AG04450 (cell line): ENCODE measurements at regions not wholly inside any gene's neighbourhood (a gene's known extent, or its start where the extent isn't known, plus 50 kb on each side); places are given as distances from the start of the nearest gene placed in this dataset.

ENCODE experiments used
- CTCF ChIA-PET: fragments of 300-600, 350-600 bp; formaldehyde crosslinking; extraction: SDS; loops from one replicate; lab custom pipeline; 2022; ENCODE audit warnings: antibody characterized with exemption, inconsistent platforms; lab: Charles Lee
- POLR2A ChIA-PET: fragments of 350-600 bp; formaldehyde crosslinking; extraction: SDS; loops from one replicate; lab custom pipeline; 2021; ENCODE audit warnings: antibody characterized with exemption, inconsistent platforms; lab: Yijun Ruan, JAX
- DNase-seq: peaks from one replicate; pipeline ENCODE4 v3.0.0-alpha.2; 2011; ENCODE audit warnings: low read depth, low spot score
- H3K27ac ChIP-seq: one replicate; pipeline ENCODE4 v1.5.1; 2012; ENCODE audit warnings: low read depth, low read length, control low read depth
- H3K27me3 ChIP-seq: one replicate; pipeline ENCODE4 v1.6.0; 2012; ENCODE audit warnings: low read length; ENCODE audit not compliant: control insufficient read depth, insufficient read depth
- H3K4me3 ChIP-seq: 2 replicates; pipeline ENCODE4 v1.5.1; 2011; ENCODE audit warnings: mild to moderate bottlenecking, low read depth, low read length, control low read depth
- H3K9me3 ChIP-seq: 2 replicates; pipeline ENCODE4 v1.5.1; 2012; ENCODE audit warnings: low read length; ENCODE audit not compliant: control insufficient read depth, insufficient read depth
- TF ChIP-seq, protein P1 (sequence below): IDR thresholded peaks from 2 replicates; pipeline ENCODE4 v1.5.1; 2011; ENCODE audit warnings: low read depth, low read length, control low read depth, inconsistent platforms

GRCh38 chr2:7952046-7952745 is 729.7 kb upstream of the ID2 start:
- H3K27ac ChIP-seq = no peak overlapping the region
- CTCF ChIA-PET = no interaction called here
- H3K4me3 ChIP-seq = no peak overlapping the region
- TF ChIP-seq, protein P1, sequence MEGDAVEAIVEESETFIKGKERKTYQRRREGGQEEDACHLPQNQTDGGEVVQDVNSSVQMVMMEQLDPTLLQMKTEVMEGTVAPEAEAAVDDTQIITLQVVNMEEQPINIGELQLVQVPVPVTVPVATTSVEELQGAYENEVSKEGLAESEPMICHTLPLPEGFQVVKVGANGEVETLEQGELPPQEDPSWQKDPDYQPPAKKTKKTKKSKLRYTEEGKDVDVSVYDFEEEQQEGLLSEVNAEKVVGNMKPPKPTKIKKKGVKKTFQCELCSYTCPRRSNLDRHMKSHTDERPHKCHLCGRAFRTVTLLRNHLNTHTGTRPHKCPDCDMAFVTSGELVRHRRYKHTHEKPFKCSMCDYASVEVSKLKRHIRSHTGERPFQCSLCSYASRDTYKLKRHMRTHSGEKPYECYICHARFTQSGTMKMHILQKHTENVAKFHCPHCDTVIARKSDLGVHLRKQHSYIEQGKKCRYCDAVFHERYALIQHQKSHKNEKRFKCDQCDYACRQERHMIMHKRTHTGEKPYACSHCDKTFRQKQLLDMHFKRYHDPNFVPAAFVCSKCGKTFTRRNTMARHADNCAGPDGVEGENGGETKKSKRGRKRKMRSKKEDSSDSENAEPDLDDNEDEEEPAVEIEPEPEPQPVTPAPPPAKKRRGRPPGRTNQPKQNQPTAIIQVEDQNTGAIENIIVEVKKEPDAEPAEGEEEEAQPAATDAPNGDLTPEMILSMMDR = no peak
- no peaks in the 10 kb centered on the region for H3K27me3 ChIP-seq
- no peak for DNase-seq
- H3K9me3 ChIP-seq = no peaks in the 10 kb centered on the region
- POLR2A ChIA-PET = no interaction called here

- CTCF ChIA-PET = no interaction called here
- Histone ChIP-seq H3K27me3 (no peaks in the 10 kb centered on the region), H3K9me3 (no peaks in the 10 kb centered on the region), H3K27ac (no peak overlapping the region), H3K4me3 (no peak overlapping the region)
- no peak for DNase-seq
- POLR2A ChIA-PET = no interaction called here
- TF ChIP-seq, protein P1 = no peak
Measured at GRCh38 chr2:7953195-7953594, 728.7 kb upstream of the ID2 start.

GRCh38 chr2:7954234-7954633 is 727.6 kb upstream of the ID2 start:
- Histone ChIP-seq H3K4me3 (no peak overlapping the region), H3K27me3 (no peaks in the 10 kb centered on the region), H3K9me3 (no peaks in the 10 kb centered on the region), H3K27ac (no peak overlapping the region)
- ChIA-PET CTCF (no interaction called here), POLR2A (no interaction called here)
- no peak for DNase-seq
- TF ChIP-seq, protein P1 = no peak

DNA sequence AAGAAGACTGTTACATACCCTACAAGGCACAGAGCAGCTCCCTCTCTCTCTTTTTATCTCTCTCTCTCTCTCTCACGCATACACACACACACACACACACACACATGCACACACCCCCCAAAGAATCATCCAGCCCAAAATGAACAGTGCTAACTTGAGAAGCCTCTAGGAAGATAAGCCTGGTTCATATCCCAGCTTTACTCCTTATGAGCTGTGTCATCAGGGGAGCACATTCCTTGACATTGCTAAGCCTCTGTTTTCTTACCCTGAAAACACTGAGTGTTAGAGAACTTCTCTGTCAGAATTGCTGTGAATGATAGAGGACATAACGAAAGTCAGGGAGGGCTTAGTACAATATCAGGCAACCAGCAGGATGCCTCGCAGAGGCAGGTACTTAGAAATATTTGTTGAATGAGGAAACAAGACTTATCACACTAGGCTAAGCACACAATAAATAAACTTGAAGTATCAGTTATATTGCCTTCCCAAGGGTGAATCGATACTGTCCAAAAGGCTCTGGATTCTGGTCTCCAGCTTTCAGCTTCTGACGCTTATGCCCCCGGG is 725.6 kb upstream of the ID2 start:
- DNase-seq = no peak
- H3K27me3 ChIP-seq = no peaks in the 10 kb centered on the region
- CTCF ChIA-PET = no interaction called here
- no peak overlapping the region for H3K27ac ChIP-seq
- no peaks in the 10 kb centered on the region for H3K9me3 ChIP-seq
- POLR2A ChIA-PET = no interaction called here
- H3K4me3 ChIP-seq = no peak overlapping the region
- TF ChIP-seq, protein P1 = no peak

GRCh38 chr2:7961550-7961949 is 720.3 kb upstream of the ID2 start:
- H3K4me3 ChIP-seq = no peak overlapping the region
- H3K27me3 ChIP-seq = peaks cover 10% of the 10 kb centered on the region
- no peak for DNase-seq
- TF ChIP-seq, protein P1 = no peak
- ChIA-PET POLR2A (no interaction called here), CTCF (no interaction called here)
- H3K27ac ChIP-seq = no peak overlapping the region
- no peaks in the 10 kb centered on the region for H3K9me3 ChIP-seq
